DMS153 (cell line): ENCODE measurements at regions not wholly inside any gene's neighbourhood (a gene's known extent, or its start where the extent isn't known, plus 50 kb on each side); places are given as distances from the start of the nearest gene placed in this dataset.

ENCODE experiments used
- DNase-seq: peaks from one replicate; lab custom pipeline; 2025; lab: John Stamatoyannopoulos, UW

DNA sequence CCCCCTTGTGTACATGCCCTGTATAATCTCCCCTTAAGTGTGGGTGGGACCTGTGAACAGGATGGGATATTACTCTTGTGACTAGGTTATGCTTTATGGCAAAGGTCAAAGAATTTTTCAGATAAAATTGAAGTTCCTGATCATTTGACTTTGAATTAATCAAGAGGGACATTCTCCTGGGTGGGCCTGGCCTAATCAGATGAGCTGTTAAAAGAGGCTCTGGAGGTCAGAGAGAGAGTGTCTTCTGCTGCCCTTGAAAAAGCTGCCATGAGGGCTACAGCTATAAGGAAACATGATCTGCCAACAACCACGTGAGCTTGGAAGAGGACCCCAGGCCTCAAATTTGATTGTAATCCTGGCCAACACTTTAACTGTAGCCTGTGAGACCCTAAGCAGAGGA lies 125.6 kb upstream of the CSF3R start:
- DNase-seq = no peak

DNA sequence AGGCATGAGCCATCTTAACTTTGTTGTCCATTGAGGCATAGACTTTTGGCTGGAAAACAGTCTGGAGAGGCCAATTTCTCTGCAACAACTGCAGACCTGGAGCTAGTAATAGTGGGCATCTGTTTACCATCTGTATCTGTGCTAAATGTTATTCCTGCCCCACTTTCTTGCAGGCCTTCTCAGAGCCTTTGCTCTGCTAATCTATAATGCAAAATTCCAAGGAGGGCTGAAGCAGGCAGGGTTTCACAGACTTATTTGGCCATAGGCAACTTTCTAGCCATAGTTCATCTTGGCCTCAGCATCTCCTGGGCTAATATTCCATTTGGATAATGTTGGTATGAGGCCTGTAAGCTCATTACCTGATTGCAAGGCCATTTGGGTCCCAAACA lies 124.5 kb upstream of the CSF3R start:
- DNase-seq = no peak

DNA sequence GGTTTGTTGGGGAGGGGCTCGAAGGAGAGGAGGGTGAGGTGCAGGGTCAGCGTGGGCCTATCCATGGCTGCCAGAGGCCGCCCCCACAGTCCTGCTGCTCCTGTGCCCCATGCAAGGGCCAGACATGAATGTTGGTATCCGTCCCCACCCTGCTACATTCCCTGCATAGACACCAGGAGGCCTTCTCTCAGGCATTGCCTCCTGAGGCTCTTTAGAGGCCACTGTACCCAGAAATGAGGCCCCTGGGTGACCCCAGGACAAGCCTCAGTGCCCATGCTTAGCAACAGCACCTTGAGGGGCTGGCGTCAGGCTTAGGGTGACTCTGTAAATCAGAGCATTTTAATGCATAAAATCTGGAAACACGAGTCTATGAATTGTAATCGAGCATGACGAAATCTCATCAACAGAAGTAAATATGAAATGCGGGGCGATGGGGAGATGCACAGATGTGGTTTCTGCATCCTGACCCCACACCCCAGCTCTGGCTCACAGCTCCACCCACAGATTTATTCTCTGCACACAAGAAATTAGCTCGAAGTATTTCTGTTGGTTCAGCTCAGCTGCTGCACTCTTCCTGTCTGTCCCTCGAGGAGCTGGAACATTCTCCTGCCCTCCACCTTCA lies 124.0 kb upstream of the CSF3R start:
- no peak for DNase-seq

DNA sequence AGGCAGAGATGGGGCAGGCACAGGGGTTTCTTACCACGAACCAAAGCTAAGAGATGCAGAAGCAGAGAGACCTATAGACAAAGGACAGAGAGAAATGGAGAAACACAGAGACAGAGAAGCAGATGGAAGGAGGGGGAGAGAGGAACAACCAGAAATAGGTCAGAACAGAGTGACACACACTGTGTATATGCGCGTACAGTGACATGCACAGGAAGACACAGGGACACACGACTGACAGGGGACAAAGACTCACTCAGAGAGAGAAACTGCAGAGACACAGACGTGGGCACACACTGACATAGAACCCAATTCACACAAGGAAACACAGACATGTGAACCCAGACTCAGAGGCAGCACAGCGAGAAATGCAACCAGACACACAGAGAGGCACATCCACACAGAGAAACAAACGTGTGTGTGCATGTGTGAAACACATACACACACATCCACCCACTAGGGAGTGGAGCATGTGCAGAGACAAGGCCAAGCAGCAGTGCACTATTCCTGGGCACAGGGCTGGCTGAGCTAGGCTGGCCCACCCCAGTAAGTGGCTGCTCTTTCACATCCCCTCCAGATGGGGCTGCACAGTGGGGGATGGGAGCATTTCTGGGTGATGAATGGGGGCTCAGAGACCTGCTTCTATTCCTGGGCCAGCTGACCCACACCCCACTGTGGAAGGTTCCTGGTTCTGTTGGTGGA lies 123.4 kb upstream of the CSF3R start:
- no peak for DNase-seq

DNA sequence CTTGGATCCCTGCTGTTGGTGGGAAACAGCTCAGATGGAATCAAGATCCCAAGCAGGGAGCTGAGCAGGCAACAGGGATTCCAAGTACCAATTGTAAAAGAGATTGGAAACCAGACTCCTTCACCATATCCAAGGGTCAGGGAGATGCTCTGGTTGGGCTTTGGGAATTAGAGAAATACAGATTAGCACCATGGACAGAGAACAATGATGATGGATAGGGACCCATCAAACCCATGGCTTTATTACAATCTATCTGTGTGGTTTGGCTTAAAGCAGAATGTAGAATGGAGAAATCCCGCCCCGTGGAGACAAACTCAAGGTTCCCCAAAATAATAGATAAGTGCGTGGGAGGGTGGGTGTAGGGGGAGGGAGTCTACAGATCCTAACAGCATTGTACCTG lies 120.7 kb upstream of the CSF3R start:
- DNase-seq = no peak

DNA sequence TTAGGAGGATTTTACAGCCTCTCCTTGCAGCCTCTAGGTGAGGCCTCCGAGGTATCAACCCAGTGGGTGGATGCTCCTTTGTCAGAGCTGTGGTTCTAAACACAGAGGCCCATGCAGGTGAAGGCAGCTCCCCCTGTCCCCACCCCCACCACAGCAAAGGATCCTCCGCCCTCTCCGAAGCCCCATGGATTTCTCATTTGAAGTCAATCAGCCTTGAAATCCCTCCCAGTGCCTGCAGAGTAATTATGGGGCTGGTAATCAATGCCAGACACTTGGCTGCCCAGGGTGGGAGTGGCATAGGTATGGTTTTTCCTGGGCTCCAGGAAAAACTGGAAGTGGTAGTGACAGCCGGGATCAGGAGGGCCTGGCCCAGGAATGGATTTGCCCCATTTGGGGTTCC lies 119.5 kb upstream of the CSF3R start:
- no peak for DNase-seq

DNA sequence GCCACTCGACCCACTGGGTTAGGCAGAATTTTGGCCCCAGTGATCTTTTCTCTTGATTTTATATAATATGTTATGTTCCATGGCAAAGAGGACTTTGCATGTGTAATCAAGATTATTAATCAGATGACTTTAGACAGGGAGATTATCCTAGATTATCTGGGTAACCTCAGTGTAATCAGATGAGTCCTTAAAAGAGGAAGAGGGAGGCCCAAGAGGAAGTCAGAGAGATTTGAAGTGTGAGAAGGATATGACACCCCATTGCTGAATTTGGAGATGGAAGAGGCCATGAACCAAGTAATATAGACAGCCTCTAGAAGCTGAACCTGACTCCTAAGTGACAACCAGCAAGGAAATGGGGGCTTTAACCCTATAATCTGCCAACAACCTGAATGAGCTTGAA lies 117.1 kb upstream of the CSF3R start:
- no peak for DNase-seq

DNA sequence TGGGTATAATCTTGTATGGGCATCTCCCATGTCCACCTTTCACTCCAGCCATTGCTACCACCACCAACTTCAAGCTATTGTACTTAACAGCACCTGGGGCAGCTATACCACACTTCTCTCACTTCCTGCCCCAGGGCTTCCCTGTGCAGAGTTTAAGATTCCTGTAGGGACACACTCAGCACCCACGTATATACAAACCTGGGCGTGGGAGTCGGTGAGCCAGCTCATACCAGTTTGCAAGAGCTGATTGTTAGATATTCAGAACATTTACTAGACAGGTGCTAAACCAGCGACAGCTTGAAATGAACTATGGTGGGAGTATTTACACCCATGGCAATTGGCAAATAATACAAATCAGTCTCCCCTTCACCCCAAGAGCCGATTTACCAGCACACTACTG lies 114.8 kb upstream of the CSF3R start:
- no peak for DNase-seq

DNA sequence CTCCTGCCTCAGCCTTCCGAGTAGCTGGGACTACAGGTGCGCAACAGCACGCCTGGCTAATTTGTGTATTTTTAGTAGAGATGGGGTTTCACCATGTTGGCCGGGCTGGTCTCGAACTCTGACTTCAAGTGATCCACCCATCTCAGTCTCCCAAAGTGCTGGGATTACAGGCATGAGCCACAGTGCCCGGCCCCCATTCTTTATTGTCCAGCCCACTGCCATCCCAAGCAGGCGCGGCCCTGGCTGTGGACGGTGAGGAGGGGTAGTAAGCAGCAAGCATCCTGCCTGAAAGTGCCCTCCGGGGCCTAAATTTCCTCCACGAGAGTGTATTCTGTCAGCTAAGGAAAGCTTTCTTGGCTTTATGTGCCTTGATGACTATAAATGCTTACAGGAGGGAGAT lies 113.2 kb upstream of the CSF3R start:
- DNase-seq = no peak

DNA sequence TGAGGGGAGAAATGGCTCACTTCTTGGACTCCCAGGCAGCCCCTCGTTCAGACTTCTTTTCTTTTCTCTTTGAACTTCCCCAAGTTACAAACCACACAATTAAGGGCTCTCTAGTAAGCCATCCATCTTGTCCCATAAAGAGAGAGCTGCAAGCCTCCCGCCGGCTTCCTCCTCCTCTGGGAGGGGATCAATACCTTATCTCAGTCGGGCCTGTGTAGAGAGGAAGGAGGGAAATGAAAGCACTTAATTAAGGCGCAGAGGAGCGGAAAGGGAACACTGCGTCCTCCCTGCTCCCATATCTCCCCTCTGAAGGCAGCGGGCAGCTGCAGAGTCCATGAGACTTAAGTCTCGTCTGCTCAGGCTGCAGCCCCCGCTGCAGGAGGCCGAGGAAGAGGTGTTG lies 112.6 kb upstream of the CSF3R start:
- no peak for DNase-seq

DNA sequence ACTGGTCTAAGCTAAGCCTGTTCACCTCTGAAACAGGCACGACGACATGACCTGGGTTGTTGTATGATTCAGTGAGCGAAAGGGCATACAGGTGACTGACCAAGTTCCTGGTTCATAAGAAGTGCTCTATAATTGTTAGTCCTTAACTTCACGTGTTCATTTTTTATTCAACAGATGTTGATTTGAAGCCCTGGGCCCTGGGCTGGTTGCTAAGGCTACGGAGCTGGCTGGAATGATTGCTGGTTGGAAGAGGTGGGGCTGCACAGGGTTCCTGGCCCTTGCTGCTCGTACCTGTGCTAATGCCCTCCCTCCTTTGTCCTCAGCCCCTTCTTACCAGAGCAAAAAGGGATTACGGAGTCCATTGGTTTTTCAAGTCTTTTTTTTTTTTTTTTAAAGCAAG lies 111.3 kb upstream of the CSF3R start:
- peak; percentile 29 for DNase-seq

DNA sequence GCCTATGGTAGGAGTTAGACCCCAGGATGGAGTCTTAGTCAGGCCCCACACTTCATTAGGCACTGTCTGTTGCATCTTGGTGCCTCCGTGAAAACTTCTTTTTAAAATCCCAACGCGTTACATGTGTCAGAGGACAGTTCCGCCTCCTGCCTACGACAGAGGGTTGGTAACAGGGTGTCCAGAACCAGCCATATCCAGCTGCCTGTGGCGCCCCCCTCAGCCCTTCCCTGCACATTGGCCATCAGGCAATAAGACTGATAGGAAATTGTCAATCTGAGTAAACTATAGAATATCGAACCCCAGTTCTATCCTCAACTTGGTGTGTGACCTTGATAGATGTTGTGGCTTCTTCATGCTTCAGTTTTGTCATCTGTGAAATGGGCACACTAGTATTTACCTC lies 108.6 kb upstream of the CSF3R start:
- no peak for DNase-seq

DNA sequence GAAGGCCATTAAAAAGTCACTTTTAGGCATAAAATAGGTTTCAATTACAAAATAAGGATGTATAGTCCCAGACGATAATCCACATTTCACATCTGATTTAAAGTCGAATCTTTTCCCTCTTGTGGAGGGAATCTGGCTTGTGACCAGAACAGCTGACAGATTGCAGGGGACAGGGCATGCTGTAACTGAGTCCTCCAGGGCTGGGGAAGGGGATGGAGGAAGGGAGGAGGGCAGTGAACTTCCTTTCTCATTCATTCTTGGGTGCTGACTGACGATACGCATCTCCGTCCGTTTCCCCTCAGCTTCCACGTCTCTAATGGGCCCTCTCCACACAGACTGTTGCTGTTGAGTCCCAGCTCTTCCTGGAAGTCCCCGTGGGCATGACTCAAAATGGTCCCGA lies 108.1 kb upstream of the CSF3R start:
- no peak for DNase-seq

DNA sequence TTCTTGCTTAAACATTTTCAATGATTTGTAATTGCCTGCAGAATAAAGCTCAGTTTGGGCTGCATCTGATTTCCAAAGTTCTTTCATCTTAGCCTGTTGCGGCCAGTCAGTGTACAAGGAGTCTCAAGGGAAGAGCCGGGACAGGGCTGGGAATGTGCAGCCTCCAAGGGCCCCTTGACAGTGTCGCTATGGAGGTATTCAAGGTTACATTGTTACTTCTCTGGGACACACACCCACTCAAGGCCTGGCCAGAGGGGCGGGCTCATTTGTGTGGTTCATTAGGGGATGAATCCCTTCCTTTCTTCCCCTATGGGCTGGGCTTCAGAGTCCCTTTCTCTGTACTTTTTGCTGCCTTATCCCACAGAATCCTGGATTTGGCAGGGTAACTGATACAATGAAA lies 107.6 kb upstream of the CSF3R start:
- DNase-seq = no peak

DNA sequence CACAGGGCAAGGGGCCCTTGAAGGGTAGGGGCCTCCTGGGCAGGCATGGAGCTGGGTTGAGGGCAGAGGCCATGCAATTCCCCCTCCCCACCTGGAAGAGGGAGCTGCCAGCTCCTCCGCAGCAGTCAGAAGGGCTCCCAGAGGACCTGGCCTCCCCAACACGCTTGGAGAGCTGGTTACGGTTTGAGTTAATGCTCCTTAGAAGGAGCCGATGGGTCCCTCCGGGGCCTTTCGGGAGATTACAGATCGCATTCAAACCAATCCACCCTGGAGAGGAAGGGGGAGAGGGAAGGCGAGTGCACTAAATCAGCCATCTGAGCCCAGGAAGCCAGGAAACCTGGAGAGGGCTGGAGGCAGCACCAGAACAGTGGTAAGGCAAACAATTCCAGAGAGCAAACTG lies 106.3 kb upstream of the CSF3R start:
- no peak for DNase-seq

DNA sequence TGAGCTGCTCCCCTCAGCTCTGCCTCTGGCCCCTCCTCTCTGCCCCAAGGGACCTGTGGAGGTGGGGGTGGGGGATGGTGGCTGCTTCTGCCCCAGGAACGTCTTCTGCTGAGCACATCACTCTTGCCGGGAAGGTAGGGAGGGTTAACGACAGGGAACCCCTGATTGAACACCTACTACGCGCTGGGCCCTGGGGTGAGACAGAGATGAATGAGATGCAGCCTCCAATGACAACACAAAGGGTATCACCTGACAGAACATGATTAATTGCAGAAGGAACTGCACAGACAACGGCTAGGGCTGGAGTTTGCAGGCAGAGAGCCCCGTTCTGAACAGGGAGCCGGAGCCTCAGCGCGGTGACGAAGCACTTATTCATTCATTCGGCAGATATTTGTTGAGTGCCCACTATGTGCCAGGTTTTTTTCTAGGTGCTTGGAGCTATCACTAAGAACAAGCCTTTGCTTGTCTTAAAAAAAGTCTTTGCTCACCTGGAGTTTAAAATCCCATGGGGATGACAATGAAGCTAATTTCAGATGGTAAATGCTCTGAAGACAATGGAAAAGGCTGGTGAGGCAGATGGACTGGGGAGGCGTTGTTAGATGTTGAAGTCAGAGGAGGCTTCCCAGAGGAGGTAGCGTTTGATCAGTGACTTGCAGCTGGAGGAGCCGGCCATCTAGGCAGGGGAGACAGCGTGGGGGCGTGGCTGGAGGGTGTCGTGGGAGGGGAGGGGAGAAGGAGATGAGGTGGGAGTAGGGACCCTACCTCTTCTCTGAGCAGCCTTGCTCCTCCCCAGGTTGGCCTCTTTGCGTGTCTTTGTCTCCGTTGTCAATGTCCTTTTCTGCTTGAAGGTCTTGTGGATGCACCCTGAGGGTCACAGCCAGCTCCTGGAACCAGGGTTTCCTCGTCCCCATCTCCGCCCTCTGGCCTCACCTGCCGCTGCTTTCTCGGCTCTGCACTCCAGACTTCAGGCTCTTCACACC lies 103.1 kb upstream of the CSF3R start:
- peak; percentile 55 for DNase-seq

DNA sequence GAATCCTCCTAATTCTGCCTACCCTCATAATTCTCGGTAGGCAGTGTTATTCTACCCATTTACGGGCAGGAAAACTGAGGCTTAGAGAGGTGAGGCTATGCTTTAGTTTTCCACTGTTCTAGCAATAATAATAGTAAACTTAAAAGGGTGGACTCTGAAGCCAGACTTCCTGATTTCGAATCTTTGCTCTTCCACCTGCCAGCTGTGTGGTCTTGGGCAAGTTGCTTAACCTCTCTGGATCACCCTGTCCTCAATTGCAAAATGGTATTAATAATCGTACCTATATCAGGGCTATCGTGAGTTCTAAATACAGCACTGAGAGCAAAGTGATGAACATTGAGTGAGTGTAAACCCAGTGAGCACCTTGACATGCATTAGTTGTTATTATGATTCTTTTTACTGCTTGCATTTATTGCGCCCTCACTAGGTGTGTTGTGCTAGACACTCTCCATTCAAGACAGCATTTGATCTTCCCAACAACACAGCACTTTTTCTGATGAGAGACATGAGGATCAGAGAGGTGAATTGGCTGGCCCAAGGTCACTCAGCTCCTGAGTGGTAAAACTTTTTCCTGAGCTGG lies 102.3 kb upstream of the CSF3R start:
- DNase-seq = no peak

DNA sequence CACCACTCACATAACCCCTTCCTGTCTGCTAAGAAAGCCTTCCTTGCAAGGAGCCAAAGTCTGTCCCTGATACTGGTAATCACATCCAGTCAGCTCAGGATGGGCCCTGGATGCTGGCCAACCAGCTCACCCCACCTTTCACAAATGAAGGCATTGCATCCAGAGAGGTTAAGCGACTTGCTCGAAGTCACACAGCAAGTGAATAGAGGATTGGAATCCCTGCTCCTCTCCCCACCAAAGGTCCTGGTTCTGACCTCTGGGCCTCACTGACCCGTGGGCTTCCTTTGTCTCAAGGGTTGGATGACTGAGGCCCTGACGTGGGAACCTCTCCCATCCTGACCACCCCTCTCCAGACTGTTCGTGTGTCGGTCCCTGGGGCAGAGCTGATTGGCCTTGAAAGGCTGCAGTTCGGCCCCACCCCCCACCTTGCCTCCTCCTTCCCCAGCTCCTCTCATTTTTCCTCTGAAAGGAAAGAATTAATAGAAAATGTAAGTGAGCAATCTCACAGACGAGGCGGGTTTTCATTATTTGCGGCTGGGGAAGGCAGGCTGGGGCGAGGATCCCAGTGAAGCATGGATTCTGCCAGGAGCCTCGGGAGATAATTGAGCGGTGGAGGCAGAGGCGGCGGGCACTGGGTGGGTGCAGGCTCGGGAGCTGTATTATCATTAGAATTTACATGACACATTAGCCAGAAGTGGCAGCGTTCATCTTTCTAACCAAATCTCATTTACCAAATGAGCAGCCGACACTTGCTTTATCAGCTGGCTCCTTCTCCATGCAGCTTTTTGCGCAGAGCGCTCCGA lies 101.5 kb upstream of the CSF3R start:
- DNase-seq = no peak

DNA sequence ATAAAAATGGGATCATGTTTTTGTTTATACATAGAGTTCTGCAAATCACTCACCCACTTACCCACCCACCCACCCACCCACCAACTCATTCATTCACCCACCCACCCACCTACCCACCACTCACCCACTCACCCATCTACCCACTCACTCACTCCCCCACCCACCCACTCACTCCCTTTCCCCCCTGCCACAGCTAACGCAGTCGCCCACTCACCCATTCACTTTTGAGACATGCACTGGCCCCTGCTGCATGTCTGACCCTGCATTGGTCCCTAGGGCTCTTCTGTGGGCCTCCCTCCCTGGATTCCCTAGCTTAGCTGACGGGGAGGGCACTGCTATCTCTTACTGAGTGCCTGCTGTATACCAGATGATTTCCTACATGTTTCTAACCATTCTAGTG lies 100.4 kb upstream of the CSF3R start:
- DNase-seq = no peak

DNA sequence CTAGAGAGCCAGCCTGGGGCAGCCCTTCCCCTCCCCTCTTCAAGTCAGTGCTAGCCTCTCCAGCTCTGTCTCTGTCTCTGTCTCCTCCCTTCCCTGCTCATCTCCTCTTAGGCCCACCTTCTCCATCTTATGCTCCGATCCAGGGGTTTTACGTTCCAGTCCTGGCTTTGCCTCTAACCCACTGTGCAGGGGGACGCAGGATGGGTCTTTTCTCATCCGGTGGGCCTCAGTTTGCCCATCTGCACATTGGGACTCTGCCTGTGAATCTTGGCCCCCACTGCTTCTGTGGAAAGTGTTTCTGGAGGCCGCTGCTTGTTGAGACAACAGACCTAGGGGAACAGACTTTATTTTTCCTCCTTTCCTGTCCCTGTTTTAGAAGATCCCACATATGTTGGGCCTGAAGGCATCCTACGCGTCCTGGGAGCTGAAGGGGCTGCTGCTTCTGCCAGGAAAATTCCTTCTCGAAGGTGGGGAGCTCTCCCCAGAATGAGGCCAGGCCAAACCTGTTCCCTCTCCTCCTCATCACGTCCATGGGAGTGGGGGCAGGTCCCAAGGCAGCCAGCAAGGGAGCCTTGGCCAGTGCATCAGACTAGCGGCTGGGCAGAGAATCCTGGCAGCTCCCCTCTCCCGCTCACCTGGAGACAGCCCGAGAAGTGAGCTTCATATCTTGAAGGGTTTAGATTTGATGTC lies 99.5 kb upstream of the CSF3R start:
- no peak for DNase-seq

DNA sequence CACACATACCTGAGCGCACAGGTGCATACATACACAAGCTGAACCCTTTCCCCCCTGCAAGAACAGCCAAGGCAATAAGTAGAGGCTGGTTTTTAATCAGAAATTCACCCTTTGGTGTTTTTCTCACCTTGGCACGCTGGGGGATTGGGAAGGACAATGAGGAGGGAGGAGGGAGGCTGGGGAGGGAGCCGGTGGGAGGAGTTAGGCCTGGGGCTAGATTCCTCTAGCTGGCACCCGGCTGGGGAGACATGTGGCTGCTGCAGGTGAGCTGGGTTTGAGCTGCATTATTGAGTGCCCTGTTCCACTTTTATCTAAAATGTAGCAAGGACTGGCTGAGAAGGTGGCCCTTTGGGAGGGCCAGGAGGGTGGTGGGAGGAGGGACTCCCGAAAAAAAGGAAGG lies 97.8 kb upstream of the CSF3R start:
- DNase-seq = no peak
